ENCODE measurements at regions not wholly inside any gene's neighbourhood (a gene's known extent, or its start where the extent isn't known, plus 50 kb on each side); places are given as distances from the start of the nearest gene placed in this dataset.

- peak; percentile 13 for DNase-seq (ENCODE audit: low read depth)
Measured at GRCh38 chrX:139290310-139290709, 240.2 kb upstream of the F9 start.

DNA sequence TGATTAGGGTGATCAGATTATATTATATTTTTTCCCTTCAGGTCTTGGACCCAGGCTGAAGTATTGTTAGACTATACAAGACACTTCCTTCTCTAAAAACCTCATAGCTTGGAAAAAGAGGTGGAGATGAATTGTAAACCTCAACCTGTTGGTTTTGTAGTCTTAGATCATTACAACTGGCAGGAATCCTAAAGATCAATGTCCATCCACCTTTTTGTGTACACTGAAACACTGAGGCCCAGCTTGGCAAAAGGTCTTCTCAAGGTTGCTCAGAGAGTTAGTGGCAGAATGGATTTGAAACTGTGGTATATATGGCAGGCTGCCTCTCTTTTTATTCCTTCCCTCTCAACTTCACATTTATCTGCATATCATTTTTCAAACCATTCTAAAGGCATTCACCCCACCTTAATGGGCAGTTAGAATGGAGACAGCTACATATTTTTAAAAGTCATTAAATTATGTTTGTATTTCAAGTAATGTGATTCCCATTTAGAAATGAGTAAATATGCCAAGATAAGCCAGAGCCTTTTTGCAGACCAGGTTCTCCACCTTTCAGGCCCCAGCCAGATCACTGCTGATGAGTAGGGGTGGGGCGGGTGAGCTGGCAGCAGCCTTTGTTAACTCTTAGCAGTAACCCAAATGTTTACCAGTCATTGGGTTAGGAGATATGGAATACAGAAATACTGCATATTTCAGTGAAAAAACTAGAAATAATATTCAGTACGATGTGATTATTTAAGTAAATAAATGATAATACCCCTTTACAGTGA lies 243.2 kb upstream of the F9 start:
- DNase-seq (ENCODE audit: low read depth): no peak

GRCh38 chrX:139286342-139286741 lies 244.2 kb upstream of the F9 start:
- no peak for DNase-seq (ENCODE audit: low read depth)

DNA sequence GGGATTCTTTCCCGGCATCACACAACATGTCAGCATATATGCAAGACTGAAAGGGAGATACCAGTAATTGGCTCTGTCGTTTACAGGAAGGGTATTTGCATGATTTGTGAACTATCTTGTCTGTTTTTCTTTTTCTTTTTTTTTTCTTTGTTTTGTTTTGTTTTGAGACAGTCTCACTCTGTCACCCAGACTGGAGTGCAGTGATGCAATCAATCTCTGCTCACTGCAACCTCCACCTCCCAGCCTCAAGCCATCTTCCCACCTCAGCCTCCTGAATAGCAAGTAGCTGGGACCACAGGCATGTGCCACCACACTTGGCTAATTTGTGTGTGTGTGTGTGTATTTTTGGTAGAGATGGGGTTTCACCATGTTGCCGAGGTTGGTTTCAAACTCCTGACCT lies 262.7 kb upstream of the F9 start:
- no peak for DNase-seq (ENCODE audit: low read depth)

DNA sequence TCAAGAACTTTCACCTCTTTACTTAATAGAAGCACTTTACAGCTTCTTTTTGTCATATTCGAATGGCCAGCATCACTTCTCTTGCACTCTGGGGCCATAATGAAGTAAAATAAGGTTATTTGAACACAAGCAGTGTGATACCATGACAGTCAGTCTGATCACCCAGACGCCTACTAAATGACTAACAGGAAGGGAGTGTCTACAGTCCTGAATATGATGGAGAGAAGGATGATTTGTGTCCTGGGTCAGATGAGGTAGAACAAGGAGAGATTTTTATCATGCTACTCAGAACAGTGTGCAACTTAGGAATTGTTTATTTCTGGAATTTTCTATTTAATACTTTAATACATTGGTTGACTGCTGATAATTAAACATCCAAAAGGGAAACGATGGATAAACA lies 284.2 kb upstream of the F9 start:
- DNase-seq (ENCODE audit: low read depth): peak; percentile 11

- DNase-seq (ENCODE audit: low read depth): no peak
Measured at GRCh38 chrX:139237141-139237540, 293.4 kb upstream of the F9 start.

GRCh38 chrX:139234898-139235297 lies 295.6 kb upstream of the F9 start:
- no peak for DNase-seq (ENCODE audit: low read depth)

DNA sequence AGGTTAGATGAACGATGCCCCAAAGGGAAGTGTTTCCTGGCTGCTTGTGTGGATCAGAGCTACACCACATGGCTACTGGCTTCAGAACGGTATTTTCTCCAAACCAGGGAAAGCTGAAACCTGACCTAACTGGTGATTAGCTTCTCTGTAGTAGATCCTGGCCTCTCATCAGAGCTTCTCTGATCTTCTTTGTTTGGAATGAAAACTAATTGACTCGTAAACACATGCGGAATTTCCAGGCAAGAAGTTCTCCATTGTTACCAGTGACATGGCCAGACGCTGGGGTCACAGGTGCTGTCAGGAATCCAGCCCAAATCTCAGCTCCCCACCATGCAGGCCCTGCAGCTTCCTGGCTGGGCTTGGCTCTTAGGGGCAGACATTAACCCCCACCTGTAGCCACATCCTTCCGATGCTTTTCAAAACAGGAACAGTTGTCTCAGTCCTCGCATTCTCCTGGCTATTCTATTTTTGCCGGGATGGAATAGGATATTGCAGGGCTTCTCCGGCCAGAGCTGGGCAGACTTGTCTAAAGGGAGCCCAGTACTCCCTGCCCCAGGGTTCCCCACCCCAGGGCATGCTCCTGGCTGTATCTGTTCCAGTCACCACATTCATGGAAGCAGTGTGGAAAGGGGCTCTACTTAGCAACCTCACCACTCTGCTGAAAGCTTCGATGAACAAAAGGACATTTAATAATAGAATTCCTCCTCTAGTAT lies 305.4 kb upstream of the F9 start:
- no peak for DNase-seq (ENCODE audit: low read depth)

GRCh38 chrX:139222511-139223200 lies 307.9 kb upstream of the F9 start:
- no peak for DNase-seq (ENCODE audit: low read depth)

DNA sequence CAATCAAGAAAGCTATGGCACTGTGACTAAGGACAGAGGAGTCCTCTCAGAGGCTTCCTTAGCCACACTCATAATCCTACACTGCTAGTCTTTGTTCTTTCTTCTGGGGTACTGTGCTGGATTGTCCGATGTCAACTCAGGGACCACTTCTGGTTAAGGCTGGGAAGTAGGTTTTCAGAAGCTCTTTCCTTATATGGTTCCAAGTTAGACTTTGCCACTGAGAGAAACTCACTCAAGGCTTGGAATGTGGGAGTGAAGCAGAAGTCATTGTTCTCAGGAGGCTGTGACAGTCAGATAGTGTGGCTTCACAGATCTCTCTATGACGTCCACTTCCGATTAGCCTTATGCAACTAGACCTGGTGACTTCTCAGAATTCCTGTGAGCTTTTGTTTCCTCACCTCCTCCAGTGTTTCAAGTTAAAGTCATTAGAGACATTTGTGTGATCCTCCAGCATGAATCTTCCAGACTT lies 317.3 kb upstream of the F9 start:
- DNase-seq (ENCODE audit: low read depth): no peak

- no peak for DNase-seq (ENCODE audit: low read depth)
Measured at GRCh38 chrX:139211568-139212182, 318.9 kb upstream of the F9 start.

GRCh38 chrX:139209342-139209741 lies 321.2 kb upstream of the F9 start:
- DNase-seq (ENCODE audit: low read depth): no peak

- DNase-seq (ENCODE audit: low read depth): no peak
Measured at GRCh38 chrX:139207655-139208054, 322.9 kb upstream of the F9 start.

GRCh38 chrX:139206914-139207313 lies 323.6 kb upstream of the F9 start:
- DNase-seq (ENCODE audit: low read depth): no peak

DNA sequence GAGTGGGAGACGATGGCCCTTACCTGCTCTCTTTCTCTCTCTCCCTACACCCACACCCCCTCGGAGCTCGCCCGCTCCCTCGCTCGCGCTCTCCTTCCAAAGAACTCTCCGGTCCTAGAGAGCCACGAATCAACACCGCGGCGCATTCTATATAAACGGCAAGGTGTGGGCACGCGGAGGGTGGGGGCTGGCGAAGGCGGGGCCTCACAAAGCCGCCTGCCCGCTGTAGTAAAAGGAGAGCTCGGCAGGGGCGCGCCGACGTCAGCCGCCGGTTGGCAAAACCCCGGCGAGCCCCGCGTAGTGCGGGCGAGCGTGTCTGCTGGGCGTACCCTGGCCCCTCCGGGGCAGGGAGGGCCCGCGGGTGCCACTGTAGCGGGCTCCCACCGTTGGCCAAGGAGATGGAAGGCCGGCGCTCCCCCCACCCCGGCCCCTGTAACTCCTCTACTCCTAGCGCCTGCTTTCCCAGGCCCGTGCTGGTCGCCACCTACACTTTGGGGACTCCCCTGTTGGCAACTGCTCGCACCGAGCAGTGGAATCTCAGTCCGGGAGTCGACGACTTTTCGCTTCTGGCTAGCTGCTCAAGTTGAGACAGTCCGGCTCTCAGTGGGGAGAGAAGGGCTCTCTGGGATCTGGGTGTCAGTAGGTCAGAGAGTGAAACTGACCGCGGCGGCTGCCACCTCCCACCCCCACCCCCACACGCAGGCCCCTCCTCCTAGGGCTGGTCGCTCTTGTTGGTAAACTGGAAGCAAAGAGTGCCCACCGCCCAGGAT lies 325.5 kb upstream of the F9 start:
- no peak for DNase-seq (ENCODE audit: low read depth)

GRCh38 chrX:139204571-139204897 lies 326.0 kb upstream of the F9 start:
- DNase-seq (ENCODE audit: low read depth): no peak

- DNase-seq (ENCODE audit: low read depth): no peak
Measured at GRCh38 chrX:139203651-139204570, 326.6 kb upstream of the F9 start.

DNA sequence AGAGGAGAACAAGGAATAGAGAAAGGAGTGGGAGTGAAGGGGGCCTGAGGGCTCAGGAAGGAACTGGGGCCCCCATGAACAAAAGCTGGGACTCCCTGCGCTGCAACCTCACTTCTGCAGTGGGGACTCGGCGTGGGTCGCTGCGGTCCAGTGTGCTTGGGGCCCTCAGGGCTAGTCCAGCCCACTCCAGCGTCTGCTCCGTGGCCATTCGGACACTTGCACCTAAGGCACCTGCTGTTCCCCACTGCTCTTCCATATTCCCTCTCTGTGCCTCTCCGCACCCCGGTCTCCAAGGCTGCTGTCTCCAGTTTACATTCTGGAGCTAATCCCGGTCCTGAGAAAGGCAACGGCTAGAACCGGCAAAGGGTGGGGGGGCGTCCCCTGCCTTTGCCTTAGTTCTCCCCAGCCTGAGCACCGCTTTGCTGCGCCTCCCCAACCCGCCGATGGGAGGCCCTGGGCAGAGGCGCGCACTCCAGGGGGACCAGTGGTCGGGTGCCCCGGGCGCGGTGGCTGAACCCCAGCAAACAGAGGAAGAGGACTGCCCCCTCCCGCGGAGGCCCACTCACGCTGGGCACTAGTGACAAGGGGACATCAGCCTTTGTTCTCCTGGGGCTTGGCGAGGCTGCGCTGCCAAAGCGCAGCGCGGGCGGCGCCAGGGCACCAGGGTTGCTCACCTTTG lies 327.7 kb upstream of the F9 start:
- DNase-seq (ENCODE audit: low read depth): no peak

DNA sequence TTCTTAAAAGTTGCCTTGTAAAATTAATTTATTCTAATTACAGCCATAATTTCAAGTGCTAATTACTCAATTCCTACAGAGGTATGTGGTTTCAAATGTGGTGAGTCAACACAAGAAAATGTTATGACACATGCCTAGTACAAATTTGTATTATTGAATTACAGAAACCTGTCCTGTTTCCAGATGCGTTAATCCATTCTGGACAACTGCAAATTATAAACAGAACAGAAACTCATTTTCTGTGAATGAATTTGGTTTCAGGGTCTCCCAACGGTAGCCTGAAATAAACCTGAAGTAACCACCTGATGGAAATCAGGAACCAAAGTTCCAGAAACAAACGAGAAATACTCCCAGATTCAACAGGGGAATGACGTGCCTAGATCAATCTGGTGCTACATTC lies 328.6 kb upstream of the F9 start:
- DNase-seq (ENCODE audit: low read depth): no peak

DNA sequence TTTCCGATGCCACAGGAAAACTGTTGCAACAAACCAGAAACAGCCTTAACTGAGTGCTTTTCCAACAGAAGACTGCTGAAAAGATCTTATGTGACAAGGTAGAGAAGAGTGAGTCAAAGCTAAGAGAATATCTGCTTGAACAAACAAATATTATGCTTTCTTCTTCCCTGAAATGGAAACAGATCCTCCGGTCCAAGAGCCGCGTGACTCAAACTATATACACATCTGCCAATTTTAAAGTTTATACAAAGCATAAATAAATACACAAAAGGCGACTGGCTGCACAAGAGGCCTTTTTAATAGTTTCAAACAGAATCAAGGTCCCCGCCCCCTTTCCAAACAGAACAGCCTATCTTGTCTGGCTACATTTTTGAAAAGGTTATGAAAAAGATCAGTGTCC lies 329.7 kb upstream of the F9 start:
- no peak for DNase-seq (ENCODE audit: low read depth)

Measured in GM04504 (cell line).